Thyroid gland (tissue), 4 donors: ENCODE measurements at regions not wholly inside any gene's neighbourhood (a gene's known extent, or its start where the extent isn't known, plus 50 kb on each side); places are given as distances from the start of the nearest gene placed in this dataset.

Experiments
- POLR2A ChIP-seq, 2 donors: fragments of 450-650 bp; IDR thresholded peaks; one replicate each; pipeline ENCODE4 v1.6.1; 2017; ENCODE audit warnings: antibody characterized with exemption in 2 of 2, mild to moderate bottlenecking in 2 of 2, moderate library complexity in 1 of 2
- TF ChIP-seq, protein P1 (sequence below), 6 experiments: fragments of 200-600 bp in 3 of 6; fragments of 450-650 bp in 3 of 6; sonication (generic) in 3 of 6; IDR thresholded peaks; one replicate each; pipeline ENCODE4 v1.5.1; 2016 to 2019; ENCODE audit warnings: antibody characterized with exemption in 6 of 6, mild to moderate bottlenecking in 2 of 6, inconsistent platforms in 1 of 6, moderate library complexity in 1 of 6

DNA sequence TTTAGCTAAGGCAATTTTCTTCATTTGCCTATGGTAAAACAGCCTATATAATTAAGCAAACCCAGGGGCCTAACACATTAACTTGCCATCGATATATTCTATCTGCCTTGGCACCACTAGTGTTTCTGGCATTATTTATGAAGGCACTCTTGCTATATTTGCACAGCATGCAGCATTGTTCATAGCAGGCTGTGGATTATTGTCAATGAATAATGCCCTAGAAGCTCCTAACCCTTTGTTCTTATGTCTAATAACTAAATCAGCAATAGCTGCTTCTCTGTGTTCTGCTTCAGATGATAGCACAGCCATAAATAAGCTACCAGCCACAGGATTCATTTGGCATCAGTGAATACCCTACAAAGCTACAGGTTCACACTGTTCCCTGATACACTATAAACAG, 254.8 kb upstream of the STXBP5 start:
- TF ChIP-seq, protein P1, sequence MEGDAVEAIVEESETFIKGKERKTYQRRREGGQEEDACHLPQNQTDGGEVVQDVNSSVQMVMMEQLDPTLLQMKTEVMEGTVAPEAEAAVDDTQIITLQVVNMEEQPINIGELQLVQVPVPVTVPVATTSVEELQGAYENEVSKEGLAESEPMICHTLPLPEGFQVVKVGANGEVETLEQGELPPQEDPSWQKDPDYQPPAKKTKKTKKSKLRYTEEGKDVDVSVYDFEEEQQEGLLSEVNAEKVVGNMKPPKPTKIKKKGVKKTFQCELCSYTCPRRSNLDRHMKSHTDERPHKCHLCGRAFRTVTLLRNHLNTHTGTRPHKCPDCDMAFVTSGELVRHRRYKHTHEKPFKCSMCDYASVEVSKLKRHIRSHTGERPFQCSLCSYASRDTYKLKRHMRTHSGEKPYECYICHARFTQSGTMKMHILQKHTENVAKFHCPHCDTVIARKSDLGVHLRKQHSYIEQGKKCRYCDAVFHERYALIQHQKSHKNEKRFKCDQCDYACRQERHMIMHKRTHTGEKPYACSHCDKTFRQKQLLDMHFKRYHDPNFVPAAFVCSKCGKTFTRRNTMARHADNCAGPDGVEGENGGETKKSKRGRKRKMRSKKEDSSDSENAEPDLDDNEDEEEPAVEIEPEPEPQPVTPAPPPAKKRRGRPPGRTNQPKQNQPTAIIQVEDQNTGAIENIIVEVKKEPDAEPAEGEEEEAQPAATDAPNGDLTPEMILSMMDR (IDR thresholded peaks at IDR 0.05) = no peak
- no peak for TF ChIP-seq POLR2A (IDR thresholded peaks at IDR 0.05)
